GM20000 (cell line): ENCODE measurements at regions not wholly inside any gene's neighbourhood (a gene's known extent, or its start where the extent isn't known, plus 50 kb on each side); places are given as distances from the start of the nearest gene placed in this dataset.
"Not testable (repeated sequence)": the region's sequence is repeated elsewhere in the genome, so short reads cannot be mapped to it uniquely, and the experiment has no call there.

ENCODE experiments used
- DNase-seq: peaks from one replicate; pipeline ENCODE4 v3.0.0; 2012; ENCODE audit warnings: low spot score
- CTCF ChIP-seq: IDR thresholded peaks from 2 replicates; pipeline ENCODE4 v1.5.1; 2012; ENCODE audit warnings: mild to moderate bottlenecking, control low read depth; ENCODE audit errors: extremely low read depth, missing control alignments

- not testable (repeated sequence) for DNase-seq
Observed at GRCh38 chr21:25531538-25532250, 75.6 kb downstream of the MRPL39 start.

GRCh38 chr21:25528515-25528914, 78.8 kb downstream of the MRPL39 start:
- no peak for DNase-seq
- no peak for TF ChIP-seq CTCF

- DNase-seq, result no peak
Observed at GRCh38 chr21:25518491-25518911, 88.8 kb downstream of the MRPL39 start.

GRCh38 chr21:25515484-25516405, 91.5 kb downstream of the MRPL39 start:
- no peak for DNase-seq
- no peak for TF ChIP-seq CTCF

More at GRCh38 chr21:25518491-25518911, 88.8 kb downstream of the MRPL39 start:
- no peak for TF ChIP-seq CTCF

- TF ChIP-seq CTCF, result no peak
- DNase-seq, result no peak
Observed at GRCh38 chr21:25513810-25514209, 93.5 kb downstream of the MRPL39 start.

- no peak for DNase-seq
- no peak for TF ChIP-seq CTCF
Observed at GRCh38 chr21:25512095-25513081, 94.9 kb downstream of the MRPL39 start.

- peak; percentile 38 for DNase-seq
- TF ChIP-seq CTCF, result no peak
Observed at GRCh38 chr21:25509862-25510261, 97.4 kb downstream of the MRPL39 start.
